ENCODE measurements at regions not wholly inside any gene's neighbourhood (a gene's known extent, or its start where the extent isn't known, plus 50 kb on each side); places are given as distances from the start of the nearest gene placed in this dataset.

DNA sequence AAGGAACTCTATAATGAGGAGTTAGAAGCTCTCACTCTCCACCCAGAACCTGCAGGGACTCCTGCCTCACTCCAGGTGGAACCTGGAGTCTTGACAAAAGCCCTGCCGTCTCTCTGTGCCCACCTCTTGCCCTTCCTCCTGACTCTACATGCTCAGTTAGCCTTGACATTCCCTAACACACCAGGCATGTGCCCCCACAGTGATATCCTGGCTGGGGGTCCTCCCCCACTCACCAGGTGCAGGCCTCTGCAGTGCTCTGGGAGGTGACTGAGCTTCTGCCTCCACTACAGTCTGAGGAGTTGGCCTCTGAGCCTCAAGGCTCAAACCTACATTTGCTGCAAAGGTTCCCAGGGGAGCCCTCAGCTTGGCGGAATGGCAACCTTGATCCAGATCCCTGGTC is 300.7 kb downstream of the ADGRD1 start:
- DNase-seq, result no peak
- Histone ChIP-seq H3K36me3 (no peaks in the 10 kb centered on the region), H3K27ac (no peak overlapping the region), H3K27me3 (peaks cover 0 to 11% (median 0%) of the 10 kb centered on the region in 3 donors), H3K4me3 (no peak overlapping the region), H3K4me1 (no peaks in the 10 kb centered on the region), H3K9me3 (no peaks in the 10 kb centered on the region)
- intact Hi-C loops (cut with DNase I), result no loop called here
- 78 to 79% methylated on average over 2 of the region's 2 CpGs for WGBS, 2 donors
- TF ChIP-seq, protein P1, sequence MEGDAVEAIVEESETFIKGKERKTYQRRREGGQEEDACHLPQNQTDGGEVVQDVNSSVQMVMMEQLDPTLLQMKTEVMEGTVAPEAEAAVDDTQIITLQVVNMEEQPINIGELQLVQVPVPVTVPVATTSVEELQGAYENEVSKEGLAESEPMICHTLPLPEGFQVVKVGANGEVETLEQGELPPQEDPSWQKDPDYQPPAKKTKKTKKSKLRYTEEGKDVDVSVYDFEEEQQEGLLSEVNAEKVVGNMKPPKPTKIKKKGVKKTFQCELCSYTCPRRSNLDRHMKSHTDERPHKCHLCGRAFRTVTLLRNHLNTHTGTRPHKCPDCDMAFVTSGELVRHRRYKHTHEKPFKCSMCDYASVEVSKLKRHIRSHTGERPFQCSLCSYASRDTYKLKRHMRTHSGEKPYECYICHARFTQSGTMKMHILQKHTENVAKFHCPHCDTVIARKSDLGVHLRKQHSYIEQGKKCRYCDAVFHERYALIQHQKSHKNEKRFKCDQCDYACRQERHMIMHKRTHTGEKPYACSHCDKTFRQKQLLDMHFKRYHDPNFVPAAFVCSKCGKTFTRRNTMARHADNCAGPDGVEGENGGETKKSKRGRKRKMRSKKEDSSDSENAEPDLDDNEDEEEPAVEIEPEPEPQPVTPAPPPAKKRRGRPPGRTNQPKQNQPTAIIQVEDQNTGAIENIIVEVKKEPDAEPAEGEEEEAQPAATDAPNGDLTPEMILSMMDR (IDR thresholded peaks at IDR 0.05), result no peak
- TF ChIP-seq POLR2A (IDR thresholded peaks at IDR 0.05) (no peak), POLR2AphosphoS5 (IDR thresholded peaks at IDR 0.05) (no peak), EP300 (IDR thresholded peaks at IDR 0.05) (no peak)

DNA sequence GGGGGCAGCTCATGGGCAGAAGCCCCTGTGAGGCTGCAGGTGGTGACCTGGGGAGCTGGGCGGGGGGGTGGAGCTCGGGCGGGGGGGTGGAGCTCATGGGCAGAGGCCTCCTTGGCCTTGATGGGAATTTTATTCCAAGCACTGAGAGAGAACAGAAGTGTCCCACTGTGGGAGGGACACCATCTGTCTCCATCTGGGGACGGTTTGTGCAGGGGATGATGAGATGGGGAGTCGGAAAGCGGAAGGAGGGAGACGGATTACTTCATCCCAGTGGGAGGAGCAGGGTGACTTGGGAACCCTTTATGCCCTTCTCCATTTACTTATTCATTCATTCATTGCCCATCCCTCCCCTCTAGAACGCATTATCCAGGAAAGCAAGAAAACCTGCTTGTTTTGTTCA is 304.7 kb downstream of the ADGRD1 start:
- Histone ChIP-seq H3K4me1 (no peaks in the 10 kb centered on the region), H3K27ac (no peak overlapping the region), H3K27me3 (peaks cover 0 to 7% (median 0%) of the 10 kb centered on the region in 3 donors), H3K4me3 (no peak overlapping the region), H3K36me3 (no peaks in the 10 kb centered on the region), H3K9me3 (no peaks in the 10 kb centered on the region)
- intact Hi-C loops (cut with DNase I), result no loop called here
- TF ChIP-seq POLR2AphosphoS5 (IDR thresholded peaks at IDR 0.05) (no peak), POLR2A (IDR thresholded peaks at IDR 0.05) (no peak), EP300 (IDR thresholded peaks at IDR 0.05) (no peak)
- TF ChIP-seq, protein P1 (IDR thresholded peaks at IDR 0.05), result no peak
- WGBS, 2 donors, result 75 to 82% methylated on average over 8 of the region's 8 CpGs
- no peak for DNase-seq

DNA sequence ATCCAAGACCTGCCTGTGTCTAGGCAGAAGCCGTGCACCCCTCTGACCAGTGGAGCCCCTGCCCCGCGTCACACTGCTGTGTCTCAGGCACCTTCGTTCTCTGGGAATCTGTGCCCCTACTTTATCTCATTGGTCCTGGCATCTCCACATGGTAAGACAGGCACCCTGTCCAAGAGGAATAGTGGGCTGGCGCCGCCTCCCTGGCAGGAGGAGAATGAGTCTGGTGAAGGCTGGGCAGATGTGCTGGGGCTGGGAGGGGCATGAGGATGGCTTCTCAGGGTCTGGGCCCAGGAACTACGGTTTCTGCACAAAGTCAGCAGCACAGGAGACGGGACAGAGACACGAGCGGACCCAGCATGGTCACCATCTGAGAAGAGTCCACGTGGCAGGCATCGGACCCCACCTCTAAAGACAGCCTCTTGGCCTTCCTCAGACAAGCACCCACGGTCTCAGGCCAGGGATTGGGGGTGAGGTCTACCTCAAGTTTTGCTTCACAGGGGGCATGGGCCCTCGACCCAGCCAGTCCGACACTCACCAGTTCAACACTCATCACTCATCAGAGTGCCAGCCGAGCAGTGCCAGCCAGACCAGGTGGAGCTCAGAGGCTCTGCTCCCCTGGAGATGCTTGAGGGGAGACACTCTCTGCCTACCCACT is 306.7 kb downstream of the ADGRD1 start:
- intact Hi-C loops (cut with DNase I), result no loop called here
- DNase-seq, result no peak
- Histone ChIP-seq H3K27me3 (peaks cover 0 to 7% (median 0%) of the 10 kb centered on the region in 3 donors), H3K27ac (no peak overlapping the region), H3K4me1 (no peaks in the 10 kb centered on the region), H3K4me3 (no peak overlapping the region), H3K9me3 (no peaks in the 10 kb centered on the region), H3K36me3 (no peaks in the 10 kb centered on the region)
- no peak for TF ChIP-seq POLR2AphosphoS5 (IDR thresholded peaks at IDR 0.05)
- no peak for TF ChIP-seq EP300 (IDR thresholded peaks at IDR 0.05)
- TF ChIP-seq POLR2A (IDR thresholded peaks at IDR 0.05), result no peak
- TF ChIP-seq, protein P1 (IDR thresholded peaks at IDR 0.05), result no peak
- 70 to 73% methylated on average over 16 of the region's 16 CpGs for WGBS, 2 donors

DNA sequence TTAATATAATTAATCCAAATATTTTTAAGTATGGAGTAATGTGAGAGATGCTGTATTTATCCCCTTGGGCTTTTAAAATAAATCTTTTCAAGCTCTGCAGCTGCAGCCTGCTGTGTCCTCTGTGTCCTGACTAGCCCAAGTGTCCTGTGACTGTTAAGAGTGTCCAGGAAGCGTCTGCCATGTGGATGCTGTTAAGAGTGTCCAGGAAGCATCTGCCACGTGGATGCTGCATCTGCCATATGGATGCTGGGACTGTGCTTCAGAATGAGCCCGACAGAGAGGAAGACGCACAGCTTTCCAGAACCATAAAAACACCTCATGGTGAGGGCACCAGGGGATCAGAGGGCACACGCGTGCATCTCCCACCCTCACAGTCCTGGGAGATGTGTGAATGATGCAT is 307.2 kb downstream of the ADGRD1 start:
- Histone ChIP-seq H3K9me3 (no peaks in the 10 kb centered on the region), H3K27ac (no peak overlapping the region), H3K36me3 (no peaks in the 10 kb centered on the region), H3K27me3 (peaks cover 0 to 7% (median 0%) of the 10 kb centered on the region in 3 donors), H3K4me3 (no peak overlapping the region), H3K4me1 (no peaks in the 10 kb centered on the region)
- intact Hi-C loops (cut with DNase I), result no loop called here
- 65 to 67% methylated on average over 6 of the region's 6 CpGs for WGBS, 2 donors
- DNase-seq, result no peak
- TF ChIP-seq POLR2A (IDR thresholded peaks at IDR 0.05), result no peak
- TF ChIP-seq EP300 (IDR thresholded peaks at IDR 0.05), result no peak
- TF ChIP-seq POLR2AphosphoS5 (IDR thresholded peaks at IDR 0.05), result no peak
- TF ChIP-seq, protein P1 (IDR thresholded peaks at IDR 0.05), result no peak

DNA sequence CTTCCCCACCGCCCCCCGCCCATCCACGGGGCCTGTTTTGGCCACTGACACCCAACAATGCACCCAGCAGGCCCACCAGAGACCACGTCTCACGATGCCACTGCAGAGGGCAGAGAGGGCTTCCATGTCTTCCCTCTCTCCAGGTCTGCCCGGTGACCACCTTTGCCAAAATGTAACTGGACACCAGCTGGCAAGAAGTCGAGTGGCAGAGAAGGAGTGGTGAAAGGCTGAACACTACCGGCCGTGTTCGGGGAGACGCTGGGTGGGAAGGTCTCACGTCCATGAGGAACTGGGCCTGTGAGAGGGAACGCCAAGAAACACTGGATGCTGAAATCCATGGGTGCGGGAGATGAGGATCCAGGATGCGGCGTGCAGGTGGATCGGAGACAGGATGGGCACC is 308.2 kb downstream of the ADGRD1 start:
- Histone ChIP-seq H3K9me3 (no peaks in the 10 kb centered on the region), H3K27ac (no peak overlapping the region), H3K4me1 (no peaks in the 10 kb centered on the region), H3K36me3 (no peaks in the 10 kb centered on the region), H3K4me3 (no peak overlapping the region), H3K27me3 (peaks cover 0 to 7% (median 0%) of the 10 kb centered on the region in 3 donors)
- no peak for DNase-seq
- WGBS, 2 donors, result 88 to 91% methylated on average over 17 of the region's 17 CpGs
- intact Hi-C loops (cut with DNase I), result no loop called here
- TF ChIP-seq, protein P1 (IDR thresholded peaks at IDR 0.05), result no peak
- TF ChIP-seq POLR2AphosphoS5 (IDR thresholded peaks at IDR 0.05) (no peak), POLR2A (IDR thresholded peaks at IDR 0.05) (no peak), EP300 (IDR thresholded peaks at IDR 0.05) (no peak)
